Lung (tissue), 11 donors: ENCODE measurements at regions not wholly inside any gene's neighbourhood (a gene's known extent, or its start where the extent isn't known, plus 50 kb on each side); places are given as distances from the start of the nearest gene placed in this dataset.

Experiments used
- ATAC-seq: fragments of 200-7000 bp; cut with Tn5 transposase; one replicate; pipeline ENCODE4 v1.9.1; 2020; ENCODE audit warnings: moderate number of reproducible peaks; ENCODE audit not compliant: insufficient read depth, low FRiP score
- DNase-seq, 3 donors: peaks; one replicate each; pipeline ENCODE4 v3.0.0-alpha.2; 2013 to 2017
- H3K27ac ChIP-seq, 2 donors: one replicate each; pipeline ENCODE4 v1.5.1; 2013; ENCODE audit warnings: mild to moderate bottlenecking in 2 of 2, moderate library complexity in 2 of 2, control low read depth in 1 of 2, inconsistent platforms in 1 of 2, low read depth in 1 of 2, low read length in 1 of 2
- H3K27me3 ChIP-seq, 3 donors: one replicate each; pipeline ENCODE4 v1.5.1; 2013; ENCODE audit warnings: low read length in 2 of 3; ENCODE audit not compliant: control insufficient read depth in 3 of 3, insufficient read depth in 3 of 3
- H3K36me3 ChIP-seq, 4 donors: one replicate each; pipeline ENCODE4 v1.5.1; 2013; ENCODE audit warnings: low read length in 4 of 4, mild to moderate bottlenecking in 1 of 4, moderate library complexity in 1 of 4; ENCODE audit not compliant: control insufficient read depth in 4 of 4, insufficient read depth in 4 of 4
- H3K4me1 ChIP-seq, 5 donors: one replicate each; pipeline ENCODE4 v1.5.1; 2013; ENCODE audit warnings: low read length in 5 of 5, mild to moderate bottlenecking in 2 of 5, moderate library complexity in 1 of 5; ENCODE audit not compliant: control insufficient read depth in 5 of 5, insufficient read depth in 5 of 5
- H3K4me3 ChIP-seq: one replicate; pipeline ENCODE4 v1.5.1; 2013; ENCODE audit warnings: mild to moderate bottlenecking, control low read depth, moderate library complexity
- H3K9ac ChIP-seq, 2 donors: one replicate each; pipeline ENCODE4 v1.5.1; 2013; ENCODE audit warnings: low read length in 2 of 2, control low read depth in 1 of 2; ENCODE audit not compliant: insufficient read depth in 1 of 2
- H3K9me3 ChIP-seq, 4 donors: one replicate each; pipeline ENCODE4 v1.5.1; 2013; ENCODE audit warnings: low read length in 3 of 4, mild to moderate bottlenecking in 1 of 4, moderate library complexity in 1 of 4; ENCODE audit not compliant: control insufficient read depth in 4 of 4, insufficient read depth in 3 of 4
- WGBS, 2 donors: extraction: QIAGEN DNeasy Blood & Tissue Kit; methylation state at CpG; one replicate each; pipeline ENCODE4 v1.1.7; 2013; 5-methylcytosine and 5-hydroxymethylcytosine counted together
- TF ChIP-seq, protein P1 (sequence below): IDR thresholded peaks from 2 replicates; pipeline ENCODE4 v1.5.1; 2012; ENCODE audit warnings: mild to moderate bottlenecking; ENCODE audit errors: control extremely low read depth, extremely low read depth
- donor health status: control.
- donor health status: control.
- donor health status: Bipolar disorder and iron deficiency.
- donor health status: healthy.
- donor health status: DM: yes; HTN: yes; CAD: no.

DNA sequence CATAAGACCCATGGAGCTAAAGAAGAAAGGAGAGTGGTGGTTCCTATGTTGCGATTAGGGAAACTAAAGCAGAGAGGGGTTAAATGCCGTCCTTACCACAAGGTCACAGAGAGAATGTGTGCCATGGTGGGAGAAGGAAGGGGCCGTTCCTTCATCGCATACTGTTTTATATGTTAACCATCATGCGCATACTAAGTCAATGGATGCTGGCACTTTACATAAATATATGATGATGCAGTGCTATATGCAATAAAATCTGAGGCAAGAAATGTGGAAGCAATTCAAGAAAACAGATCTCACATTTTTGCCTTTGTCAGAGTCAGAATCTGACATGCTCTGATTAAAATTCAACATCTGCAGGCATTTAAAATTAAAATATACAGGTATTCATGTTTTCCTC is 168.1 kb downstream of the BMP4 start:
- Histone ChIP-seq H3K4me1 (peaks cover 0 to 29% (median 11%) of the 10 kb centered on the region in 5 donors), H3K27ac (no peak overlapping the region), H3K9ac (no peak overlapping the region), H3K9me3 (no peaks in the 10 kb centered on the region), H3K36me3 (no peaks in the 10 kb centered on the region), H3K4me3 (no peak overlapping the region), H3K27me3 (no peaks in the 10 kb centered on the region)
- 92 to 93% methylated on average over 5 of the region's 5 CpGs for WGBS, 2 donors
- ATAC-seq (no peak), DNase-seq (peak in 2 of 3 donors; percentile 6 to 27)
- TF ChIP-seq, protein P1, sequence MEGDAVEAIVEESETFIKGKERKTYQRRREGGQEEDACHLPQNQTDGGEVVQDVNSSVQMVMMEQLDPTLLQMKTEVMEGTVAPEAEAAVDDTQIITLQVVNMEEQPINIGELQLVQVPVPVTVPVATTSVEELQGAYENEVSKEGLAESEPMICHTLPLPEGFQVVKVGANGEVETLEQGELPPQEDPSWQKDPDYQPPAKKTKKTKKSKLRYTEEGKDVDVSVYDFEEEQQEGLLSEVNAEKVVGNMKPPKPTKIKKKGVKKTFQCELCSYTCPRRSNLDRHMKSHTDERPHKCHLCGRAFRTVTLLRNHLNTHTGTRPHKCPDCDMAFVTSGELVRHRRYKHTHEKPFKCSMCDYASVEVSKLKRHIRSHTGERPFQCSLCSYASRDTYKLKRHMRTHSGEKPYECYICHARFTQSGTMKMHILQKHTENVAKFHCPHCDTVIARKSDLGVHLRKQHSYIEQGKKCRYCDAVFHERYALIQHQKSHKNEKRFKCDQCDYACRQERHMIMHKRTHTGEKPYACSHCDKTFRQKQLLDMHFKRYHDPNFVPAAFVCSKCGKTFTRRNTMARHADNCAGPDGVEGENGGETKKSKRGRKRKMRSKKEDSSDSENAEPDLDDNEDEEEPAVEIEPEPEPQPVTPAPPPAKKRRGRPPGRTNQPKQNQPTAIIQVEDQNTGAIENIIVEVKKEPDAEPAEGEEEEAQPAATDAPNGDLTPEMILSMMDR = no peak

DNA sequence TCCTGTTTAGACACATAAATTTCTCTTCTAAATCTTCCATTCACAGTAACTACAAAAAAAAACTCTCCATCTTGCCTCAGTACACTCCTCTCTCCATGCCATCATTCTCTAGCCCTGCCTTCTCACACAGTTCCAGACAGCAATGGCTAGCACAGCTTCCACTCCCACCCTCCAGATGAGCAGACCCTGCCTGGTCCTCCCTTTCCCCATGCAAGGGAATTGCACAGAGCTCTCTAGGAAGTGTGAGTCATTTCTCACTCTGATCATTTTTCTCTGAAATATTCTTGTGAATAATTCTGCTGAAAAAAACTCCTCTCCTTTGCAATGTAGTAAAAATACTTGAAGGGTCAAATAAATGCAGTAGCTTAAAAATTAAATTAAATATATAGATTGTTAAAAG is 170.6 kb downstream of the BMP4 start:
- H3K9me3 ChIP-seq = no peaks in the 10 kb centered on the region
- ATAC-seq = no peak
- no peak overlapping the region for H3K27ac ChIP-seq
- H3K4me3 ChIP-seq = no peak overlapping the region
- TF ChIP-seq, protein P1 = no peak
- H3K9ac ChIP-seq = no peak overlapping the region
- peaks cover 0 to 20% (median 4%) of the 10 kb centered on the region in 5 donors for H3K4me1 ChIP-seq
- DNase-seq = no peak
- H3K36me3 ChIP-seq = no peaks in the 10 kb centered on the region
- no peaks in the 10 kb centered on the region for H3K27me3 ChIP-seq

DNA sequence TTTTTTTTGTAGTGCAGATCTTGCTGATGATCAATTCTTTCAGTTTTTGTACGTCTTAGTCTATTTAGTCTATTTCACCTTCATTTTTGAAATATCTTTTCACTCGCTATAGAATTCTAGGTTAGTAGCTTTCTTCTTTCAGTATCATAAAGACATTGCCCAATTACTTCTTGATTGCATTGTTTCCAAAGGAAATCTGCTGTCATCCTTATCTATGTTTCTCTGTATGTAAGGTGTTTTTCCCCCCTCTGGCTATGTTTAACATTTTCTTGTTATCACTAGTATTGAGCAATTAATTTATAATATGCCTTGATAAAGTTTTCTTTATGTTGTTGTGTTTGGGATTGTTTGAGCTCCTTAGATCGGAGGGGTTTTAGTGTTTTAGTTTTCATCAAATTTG is 171.9 kb downstream of the BMP4 start:
- Histone ChIP-seq H3K36me3 (no peaks in the 10 kb centered on the region), H3K9ac (no peak overlapping the region), H3K27me3 (no peaks in the 10 kb centered on the region), H3K27ac (no peak overlapping the region), H3K4me3 (no peak overlapping the region), H3K9me3 (no peaks in the 10 kb centered on the region), H3K4me1 (peaks cover 0 to 10% (median 0%) of the 10 kb centered on the region in 5 donors)
- WGBS, 2 donors = 94 to 96% methylated on average over 3 of the region's 3 CpGs
- DNase-seq = no peak
- no peak for ATAC-seq
- TF ChIP-seq, protein P1 = no peak

DNA sequence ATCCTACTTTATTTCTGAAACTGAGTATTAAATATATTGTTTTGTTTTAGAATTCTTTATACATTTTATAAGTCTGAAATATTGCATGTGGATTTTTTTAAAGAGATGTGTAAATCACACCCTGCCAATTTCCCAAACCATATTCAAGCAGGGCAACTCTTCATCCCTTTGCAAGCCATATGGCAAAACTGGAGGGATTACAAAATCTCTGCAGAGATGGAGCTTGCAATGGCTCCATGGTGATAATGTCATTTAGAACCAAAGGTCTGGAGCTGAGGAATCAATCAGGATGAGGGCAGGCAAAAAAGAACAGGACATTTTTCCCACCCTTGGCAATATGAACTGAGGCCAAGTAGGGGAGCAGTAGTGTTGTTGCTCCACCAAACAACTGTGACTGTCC is 173.4 kb downstream of the BMP4 start:
- Histone ChIP-seq H3K27me3 (no peaks in the 10 kb centered on the region), H3K4me1 (peaks cover 0 to under 1% (median 0%) of the 10 kb centered on the region in 5 donors), H3K4me3 (no peak overlapping the region), H3K9me3 (no peaks in the 10 kb centered on the region), H3K9ac (no peak overlapping the region), H3K27ac (no peak overlapping the region), H3K36me3 (no peaks in the 10 kb centered on the region)
- no peak for DNase-seq
- TF ChIP-seq, protein P1 = no peak
- no peak for ATAC-seq
